GM12875 (cell line): ENCODE measurements at regions not wholly inside any gene's neighbourhood (a gene's known extent, or its start where the extent isn't known, plus 50 kb on each side); places are given as distances from the start of the nearest gene placed in this dataset.

ENCODE experiments used
- H3K4me3 ChIP-seq: one replicate; pipeline ENCODE4 v1.5.1; 2011; ENCODE audit warnings: low read depth, low read length, control low read depth
- TF ChIP-seq, protein P1 (sequence below): IDR thresholded peaks from 2 replicates; pipeline ENCODE4 v1.5.1; 2011; ENCODE audit warnings: low read depth, mild to moderate bottlenecking, control low read depth, inconsistent platforms, low read length, moderate library complexity, borderline replicate concordance; ENCODE audit not compliant: insufficient read depth

DNA sequence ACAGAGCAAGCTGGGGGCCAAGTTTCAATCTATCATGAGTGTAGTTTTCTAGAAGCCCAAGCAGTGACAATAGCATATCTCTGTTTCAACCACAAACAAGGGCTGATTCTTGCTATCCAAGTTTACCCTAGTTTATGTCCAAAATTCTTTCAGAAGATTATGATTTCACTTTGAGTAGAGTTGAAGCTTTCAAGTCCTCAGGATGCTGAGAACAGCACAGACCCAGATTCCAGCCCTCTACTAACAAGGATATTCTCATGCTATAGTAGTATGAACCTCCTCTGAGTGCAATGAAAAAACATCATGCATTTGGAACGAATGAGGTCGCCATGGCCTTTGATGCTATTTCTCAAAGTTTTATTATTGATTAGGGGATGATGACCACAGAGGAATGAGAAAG is 344.1 kb upstream of the NPVF start:
- TF ChIP-seq, protein P1, sequence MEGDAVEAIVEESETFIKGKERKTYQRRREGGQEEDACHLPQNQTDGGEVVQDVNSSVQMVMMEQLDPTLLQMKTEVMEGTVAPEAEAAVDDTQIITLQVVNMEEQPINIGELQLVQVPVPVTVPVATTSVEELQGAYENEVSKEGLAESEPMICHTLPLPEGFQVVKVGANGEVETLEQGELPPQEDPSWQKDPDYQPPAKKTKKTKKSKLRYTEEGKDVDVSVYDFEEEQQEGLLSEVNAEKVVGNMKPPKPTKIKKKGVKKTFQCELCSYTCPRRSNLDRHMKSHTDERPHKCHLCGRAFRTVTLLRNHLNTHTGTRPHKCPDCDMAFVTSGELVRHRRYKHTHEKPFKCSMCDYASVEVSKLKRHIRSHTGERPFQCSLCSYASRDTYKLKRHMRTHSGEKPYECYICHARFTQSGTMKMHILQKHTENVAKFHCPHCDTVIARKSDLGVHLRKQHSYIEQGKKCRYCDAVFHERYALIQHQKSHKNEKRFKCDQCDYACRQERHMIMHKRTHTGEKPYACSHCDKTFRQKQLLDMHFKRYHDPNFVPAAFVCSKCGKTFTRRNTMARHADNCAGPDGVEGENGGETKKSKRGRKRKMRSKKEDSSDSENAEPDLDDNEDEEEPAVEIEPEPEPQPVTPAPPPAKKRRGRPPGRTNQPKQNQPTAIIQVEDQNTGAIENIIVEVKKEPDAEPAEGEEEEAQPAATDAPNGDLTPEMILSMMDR = no peak
- no peak overlapping the region for H3K4me3 ChIP-seq

DNA sequence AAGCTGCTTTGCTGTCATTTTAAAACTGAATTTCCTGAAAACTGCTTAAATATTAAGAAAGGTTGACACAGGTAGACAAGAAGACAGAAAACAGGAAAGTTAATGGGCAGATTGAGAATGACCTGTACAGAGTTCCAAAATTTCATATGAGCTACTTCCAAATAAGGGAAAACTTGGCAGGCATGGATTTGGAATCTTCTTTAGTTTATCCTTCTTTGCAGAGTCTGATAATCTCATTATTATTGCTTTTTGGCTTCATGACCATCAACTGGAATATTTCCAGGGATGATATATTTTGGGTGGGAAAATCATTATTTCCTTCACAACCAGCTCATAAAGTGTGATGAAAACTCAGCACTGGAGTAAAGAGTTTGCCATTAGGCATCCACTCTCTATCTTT is 346.5 kb upstream of the NPVF start:
- TF ChIP-seq, protein P1 = no peak
- no peak overlapping the region for H3K4me3 ChIP-seq

DNA sequence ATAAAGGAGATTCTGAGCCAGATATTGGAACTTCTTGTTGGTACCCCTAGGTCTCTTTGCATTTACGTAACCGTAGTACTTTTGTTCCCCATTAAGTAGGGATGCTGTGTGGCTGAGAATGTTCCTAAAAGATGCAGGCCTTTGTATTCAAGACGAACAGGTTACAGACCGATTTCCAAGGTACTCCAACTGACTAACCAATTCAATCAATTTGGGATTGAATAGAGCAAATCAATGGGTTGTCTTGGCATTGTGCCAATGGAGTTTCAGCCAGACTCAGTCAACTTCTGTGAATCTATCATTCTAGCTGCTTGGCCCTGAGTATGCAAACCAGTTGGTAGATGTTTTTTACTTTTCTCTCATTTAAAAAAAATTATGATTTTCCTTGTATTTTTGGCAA is 347.3 kb upstream of the NPVF start:
- TF ChIP-seq, protein P1 = no peak
- no peak overlapping the region for H3K4me3 ChIP-seq

DNA sequence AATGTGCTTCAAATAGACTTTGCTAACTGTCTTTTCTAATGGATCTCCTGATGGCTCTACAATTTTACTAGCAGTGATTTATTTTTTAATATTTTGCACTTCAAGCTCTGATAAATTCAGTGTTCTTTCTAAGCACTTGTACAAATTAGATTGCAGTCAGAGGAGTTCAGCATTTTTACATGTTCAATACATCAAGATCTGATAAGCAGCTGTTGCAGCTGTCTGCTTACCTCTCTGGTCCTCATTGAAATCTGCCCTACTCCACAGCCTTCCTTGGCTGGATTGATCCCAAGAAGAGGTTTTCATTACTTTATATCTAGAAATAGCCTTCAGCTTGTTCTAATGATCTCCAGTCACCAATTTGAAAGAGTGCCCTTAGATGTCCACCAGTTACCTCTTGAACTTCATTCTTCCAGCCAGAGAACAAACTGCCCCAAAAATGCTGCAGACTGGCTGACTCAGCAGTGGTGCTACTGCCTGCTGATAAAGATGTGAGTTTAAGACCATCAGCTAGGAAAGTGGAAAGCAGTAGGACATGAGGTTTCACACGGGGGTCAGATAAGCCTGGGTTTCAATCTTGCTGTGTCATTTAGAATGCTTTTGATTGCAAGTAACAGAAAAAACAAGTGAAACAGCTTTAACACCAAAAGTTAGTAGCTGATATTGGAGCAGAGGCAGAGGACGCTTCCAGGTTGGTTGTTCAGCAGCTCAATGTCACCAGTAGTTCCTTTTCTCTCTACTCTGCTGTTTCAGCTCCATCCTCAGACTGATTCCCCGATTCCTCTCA is 350.9 kb upstream of the NPVF start:
- H3K4me3 ChIP-seq = no peak overlapping the region
- TF ChIP-seq, protein P1 = no peak

DNA sequence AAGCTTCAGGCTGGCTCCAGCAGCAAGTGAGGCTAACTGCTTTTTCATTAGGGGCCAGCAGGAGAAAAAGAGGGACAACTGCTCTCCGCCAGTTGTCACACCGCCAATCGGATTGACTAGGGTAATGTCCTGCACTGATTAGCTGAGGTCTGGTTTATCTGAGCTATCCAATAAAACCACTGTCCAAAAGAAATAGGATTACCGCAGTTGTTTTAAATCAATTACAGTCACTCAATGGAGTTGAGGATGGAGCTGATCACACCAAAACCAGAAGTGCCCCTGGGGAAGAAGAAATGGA is 351.4 kb upstream of the NPVF start:
- TF ChIP-seq, protein P1 = no peak
- H3K4me3 ChIP-seq = no peak overlapping the region

DNA sequence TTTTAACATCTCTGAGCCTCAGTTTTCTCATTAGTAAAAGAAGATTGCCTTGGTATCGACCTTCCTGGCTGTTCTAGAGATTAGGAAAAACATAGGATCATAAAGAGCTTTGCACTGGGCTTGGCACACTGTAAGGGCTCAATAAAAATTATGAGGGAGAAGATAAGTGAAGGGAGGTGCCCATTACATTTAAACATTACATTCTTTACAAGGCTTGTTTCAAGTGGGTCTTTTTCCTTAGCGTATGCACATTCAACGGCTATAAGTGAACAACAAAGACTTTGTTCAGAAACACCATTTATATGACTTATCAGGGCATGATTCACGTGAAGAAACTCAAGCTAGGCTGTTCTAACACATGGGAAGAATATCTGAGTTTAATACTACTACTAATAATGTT is 351.9 kb upstream of the NPVF start:
- no peak overlapping the region for H3K4me3 ChIP-seq
- TF ChIP-seq, protein P1 = no peak

DNA sequence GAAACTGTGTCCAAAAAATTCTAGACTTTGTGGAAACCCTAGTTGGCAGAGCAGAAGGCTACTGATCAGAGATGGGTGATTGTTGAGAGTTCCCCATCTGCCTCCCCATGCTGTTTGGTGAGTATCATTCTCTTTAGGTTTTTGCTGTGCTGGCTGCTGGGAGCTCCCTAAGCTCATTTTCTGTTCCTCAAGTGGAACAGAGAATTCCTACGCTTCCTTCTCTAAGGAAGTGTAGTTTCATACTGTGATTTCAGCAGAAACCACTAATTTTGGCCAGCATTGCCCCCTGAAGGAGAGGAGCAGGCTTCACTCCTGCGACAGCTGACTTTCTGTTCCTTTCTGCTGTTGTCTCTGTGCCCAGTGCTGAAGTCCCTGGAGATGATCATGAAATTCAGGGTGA is 355.3 kb upstream of the NPVF start:
- TF ChIP-seq, protein P1 = no peak
- no peak overlapping the region for H3K4me3 ChIP-seq
